ENCODE measurements at regions not wholly inside any gene's neighbourhood (a gene's known extent, or its start where the extent isn't known, plus 50 kb on each side); places are given as distances from the start of the nearest gene placed in this dataset.

DNA sequence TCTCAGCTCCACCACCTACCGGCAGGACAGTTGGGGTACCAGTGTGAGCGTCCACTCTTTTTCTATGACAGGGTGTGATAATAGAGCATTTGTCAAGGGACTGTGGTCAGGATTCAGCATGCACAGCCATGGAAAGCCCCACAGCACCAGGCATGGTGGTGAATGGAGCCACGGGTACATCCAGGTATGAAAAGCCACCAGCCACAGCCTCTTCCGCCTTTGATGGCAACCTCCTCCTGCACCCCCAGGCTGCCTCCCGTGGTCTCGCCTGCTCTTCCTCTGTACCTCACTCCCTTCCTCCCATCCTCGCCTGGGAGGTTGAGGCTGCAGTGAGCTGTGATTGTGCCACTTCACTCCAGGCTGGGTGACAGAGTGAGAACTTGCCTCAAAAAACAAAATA, 90.2 kb upstream of the CHST15 start:
- intact Hi-C loops (cut with micrococcal nuclease; ENCODE audit: unreplicated experiment), result no loop called here
- CTCF ChIA-PET, result no interaction called here
- no peaks in the 10 kb centered on the region for H3K4me1 Mint-ChIP-seq (ENCODE audit: low read depth, unreplicated experiment)
- H3K27ac Mint-ChIP-seq (ENCODE audit: unreplicated experiment), result no peak overlapping the region
- no TSS peak for BruUV-seq (replicated peaks)
- no peaks in the 10 kb centered on the region for H3K36me3 Mint-ChIP-seq (ENCODE audit: insufficient read depth, unreplicated experiment)
- no peak for TF ChIP-seq CTCF (IDR thresholded peaks at IDR 0.05; ENCODE audit: unreplicated experiment)
- DNase-seq, result no peak
- H3K9me3 Mint-ChIP-seq (ENCODE audit: low read depth, unreplicated experiment), result no peaks in the 10 kb centered on the region
- H3K27me3 Mint-ChIP-seq (ENCODE audit: unreplicated experiment), result peaks cover 2% of the 10 kb centered on the region
- no peak overlapping the region for H3K4me3 Mint-ChIP-seq (ENCODE audit: low read depth, unreplicated experiment)

DNA sequence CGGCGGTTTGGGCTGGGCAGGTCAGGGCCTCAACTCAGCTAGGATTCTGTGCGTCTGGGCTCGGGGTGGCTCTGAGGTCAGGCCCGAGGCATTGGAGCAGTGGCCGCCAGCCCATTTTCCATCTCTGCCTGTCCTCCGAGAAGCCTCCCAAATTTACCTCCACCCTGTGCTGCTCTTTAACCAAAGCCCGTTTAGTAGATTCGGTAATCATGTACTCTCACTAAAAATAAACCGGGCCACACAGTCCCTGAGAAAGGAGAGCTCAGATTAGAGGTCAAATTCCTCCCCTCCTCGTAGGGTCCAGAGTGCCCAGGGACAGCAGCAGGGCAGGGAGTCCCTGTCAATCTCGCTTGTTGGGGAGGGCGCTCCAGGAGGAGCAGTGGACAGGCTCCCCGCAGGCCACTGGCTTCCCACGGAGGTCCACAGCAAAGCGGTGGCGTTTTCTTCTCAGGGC, 88.7 kb upstream of the CHST15 start:
- Mint-ChIP-seq H3K27ac (ENCODE audit: unreplicated experiment) (no peak overlapping the region), H3K4me3 (ENCODE audit: low read depth, unreplicated experiment) (no peak overlapping the region), H3K9me3 (ENCODE audit: low read depth, unreplicated experiment) (no peaks in the 10 kb centered on the region), H3K36me3 (ENCODE audit: insufficient read depth, unreplicated experiment) (no peaks in the 10 kb centered on the region), H3K4me1 (ENCODE audit: low read depth, unreplicated experiment) (no peaks in the 10 kb centered on the region), H3K27me3 (ENCODE audit: unreplicated experiment) (no peaks in the 10 kb centered on the region)
- BruUV-seq (replicated peaks), result no TSS peak
- CTCF ChIA-PET, result no interaction called here
- DNase-seq, result no peak
- TF ChIP-seq CTCF (IDR thresholded peaks at IDR 0.05; ENCODE audit: unreplicated experiment), result no peak
- intact Hi-C loops (cut with micrococcal nuclease; ENCODE audit: unreplicated experiment), result no loop called here

DNA sequence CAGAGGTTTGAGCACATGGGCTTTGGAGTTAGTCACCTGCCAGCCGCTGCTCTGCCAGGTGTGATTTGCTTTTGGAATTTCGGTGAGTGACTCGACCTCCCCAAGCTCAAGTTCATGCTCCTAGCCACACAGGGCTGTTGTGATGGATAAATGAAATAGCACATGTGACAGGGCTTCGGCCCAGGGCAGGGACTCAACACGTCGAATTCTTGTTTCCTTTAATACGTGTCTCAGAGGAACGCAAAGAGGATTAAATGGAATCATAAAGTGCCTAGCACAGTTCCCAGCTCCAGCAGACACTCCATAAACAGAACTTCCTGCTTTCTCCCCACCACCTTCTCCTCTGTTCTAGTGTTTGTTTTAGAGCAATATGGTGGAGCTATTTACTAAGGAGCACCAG, 88.3 kb upstream of the CHST15 start:
- DNase-seq, result no peak

GRCh38 chr10:124180947-124181549, 87.7 kb upstream of the CHST15 start:
- no peaks in the 10 kb centered on the region for H3K4me1 Mint-ChIP-seq (ENCODE audit: low read depth, unreplicated experiment)
- no peaks in the 10 kb centered on the region for H3K36me3 Mint-ChIP-seq (ENCODE audit: insufficient read depth, unreplicated experiment)
- intact Hi-C loops (cut with micrococcal nuclease; ENCODE audit: unreplicated experiment), result no loop called here
- H3K9me3 Mint-ChIP-seq (ENCODE audit: low read depth, unreplicated experiment), result no peaks in the 10 kb centered on the region
- TF ChIP-seq CTCF (IDR thresholded peaks at IDR 0.05; ENCODE audit: unreplicated experiment), result no peak
- no peak overlapping the region for H3K4me3 Mint-ChIP-seq (ENCODE audit: low read depth, unreplicated experiment)
- CTCF ChIA-PET, result no interaction called here
- no peaks in the 10 kb centered on the region for H3K27me3 Mint-ChIP-seq (ENCODE audit: unreplicated experiment)
- BruUV-seq (replicated peaks), result no TSS peak
- H3K27ac Mint-ChIP-seq (ENCODE audit: unreplicated experiment), result no peak overlapping the region
- no peak for DNase-seq

More for the DNA sequence above, 88.3 kb upstream of the CHST15 start:
- Mint-ChIP-seq H3K27ac (ENCODE audit: unreplicated experiment) (no peak overlapping the region), H3K4me1 (ENCODE audit: low read depth, unreplicated experiment) (no peaks in the 10 kb centered on the region), H3K9me3 (ENCODE audit: low read depth, unreplicated experiment) (no peaks in the 10 kb centered on the region), H3K27me3 (ENCODE audit: unreplicated experiment) (no peaks in the 10 kb centered on the region), H3K36me3 (ENCODE audit: insufficient read depth, unreplicated experiment) (no peaks in the 10 kb centered on the region), H3K4me3 (ENCODE audit: low read depth, unreplicated experiment) (no peak overlapping the region)
- intact Hi-C loops (cut with micrococcal nuclease; ENCODE audit: unreplicated experiment), result no loop called here
- no TSS peak for BruUV-seq (replicated peaks)
- CTCF ChIA-PET, result no interaction called here
- no peak for TF ChIP-seq CTCF (IDR thresholded peaks at IDR 0.05; ENCODE audit: unreplicated experiment)

All from Calu3 (cell line).